Loucy (cell line): ENCODE measurements at regions not wholly inside any gene's neighbourhood (a gene's known extent, or its start where the extent isn't known, plus 50 kb on each side); places are given as distances from the start of the nearest gene placed in this dataset.

Experiments used
- EZH2phosphoT487 ChIP-seq: fragments of 200-600 bp; IDR thresholded peaks from 2 replicates; pipeline ENCODE4 v1.6.1; 2018; ENCODE audit warnings: antibody characterized with exemption, mild to moderate bottlenecking, moderate library complexity, borderline replicate concordance
- TF ChIP-seq, protein P1 (sequence below): fragments of 200-600 bp; sonication (generic); conservative IDR thresholded peaks from 2 replicates; pipeline ENCODE4 v1.5.1; 2014; ENCODE audit warnings: mild to moderate bottlenecking, antibody characterized with exemption, low read length

DNA sequence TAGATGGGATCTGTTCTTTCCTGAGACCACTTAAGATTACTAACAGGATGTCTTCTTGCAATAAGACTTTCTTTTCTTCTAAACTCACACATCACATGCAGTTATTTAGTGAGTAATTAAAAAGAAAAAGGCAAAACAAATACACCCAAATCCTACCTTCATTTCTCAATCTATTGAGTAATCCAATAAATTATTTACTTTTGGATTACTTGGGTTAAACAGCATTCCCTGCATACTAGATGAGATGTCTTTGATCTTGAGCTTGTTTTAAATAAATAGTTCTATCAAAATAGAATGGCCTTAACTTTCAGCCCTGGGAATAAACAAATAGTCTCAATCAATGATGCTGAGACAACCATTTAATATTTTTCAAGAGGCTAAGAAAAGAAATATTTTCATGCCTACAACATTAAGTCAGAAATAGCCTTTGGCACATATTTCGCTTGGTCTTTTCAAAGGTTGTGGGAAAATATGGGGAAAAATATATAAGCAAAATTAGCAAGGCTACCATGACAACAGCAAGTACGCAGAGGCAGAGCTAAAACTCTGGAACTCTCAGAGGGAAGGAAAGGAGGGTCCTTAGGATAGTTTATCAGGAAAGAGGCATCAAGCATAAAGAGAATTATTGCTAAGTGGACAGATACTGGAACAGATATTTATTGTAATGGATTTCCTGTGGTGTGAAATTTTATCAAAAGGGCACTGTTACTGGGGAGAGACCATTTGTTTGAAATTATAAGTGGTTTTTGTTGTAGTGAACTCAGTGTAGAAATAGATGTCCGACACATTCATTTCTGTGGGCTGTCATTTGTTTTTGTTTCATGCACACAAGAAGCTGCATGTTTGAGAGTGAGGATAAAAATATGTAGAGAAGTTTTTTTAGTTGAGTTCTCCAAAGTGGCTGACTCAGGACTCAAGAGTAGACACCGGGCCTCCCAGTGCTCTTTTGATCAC is 70.2 kb upstream of the CDH6 start:
- TF ChIP-seq, protein P1, sequence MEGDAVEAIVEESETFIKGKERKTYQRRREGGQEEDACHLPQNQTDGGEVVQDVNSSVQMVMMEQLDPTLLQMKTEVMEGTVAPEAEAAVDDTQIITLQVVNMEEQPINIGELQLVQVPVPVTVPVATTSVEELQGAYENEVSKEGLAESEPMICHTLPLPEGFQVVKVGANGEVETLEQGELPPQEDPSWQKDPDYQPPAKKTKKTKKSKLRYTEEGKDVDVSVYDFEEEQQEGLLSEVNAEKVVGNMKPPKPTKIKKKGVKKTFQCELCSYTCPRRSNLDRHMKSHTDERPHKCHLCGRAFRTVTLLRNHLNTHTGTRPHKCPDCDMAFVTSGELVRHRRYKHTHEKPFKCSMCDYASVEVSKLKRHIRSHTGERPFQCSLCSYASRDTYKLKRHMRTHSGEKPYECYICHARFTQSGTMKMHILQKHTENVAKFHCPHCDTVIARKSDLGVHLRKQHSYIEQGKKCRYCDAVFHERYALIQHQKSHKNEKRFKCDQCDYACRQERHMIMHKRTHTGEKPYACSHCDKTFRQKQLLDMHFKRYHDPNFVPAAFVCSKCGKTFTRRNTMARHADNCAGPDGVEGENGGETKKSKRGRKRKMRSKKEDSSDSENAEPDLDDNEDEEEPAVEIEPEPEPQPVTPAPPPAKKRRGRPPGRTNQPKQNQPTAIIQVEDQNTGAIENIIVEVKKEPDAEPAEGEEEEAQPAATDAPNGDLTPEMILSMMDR = no peak
- TF ChIP-seq EZH2phosphoT487 = no peak
